ENCODE measurements at regions not wholly inside any gene's neighbourhood (a gene's known extent, or its start where the extent isn't known, plus 50 kb on each side); places are given as distances from the start of the nearest gene placed in this dataset.
"Not testable (repeated sequence)": the region's sequence is repeated elsewhere in the genome, so short reads cannot be mapped to it uniquely, and the experiment has no call there.

DNA sequence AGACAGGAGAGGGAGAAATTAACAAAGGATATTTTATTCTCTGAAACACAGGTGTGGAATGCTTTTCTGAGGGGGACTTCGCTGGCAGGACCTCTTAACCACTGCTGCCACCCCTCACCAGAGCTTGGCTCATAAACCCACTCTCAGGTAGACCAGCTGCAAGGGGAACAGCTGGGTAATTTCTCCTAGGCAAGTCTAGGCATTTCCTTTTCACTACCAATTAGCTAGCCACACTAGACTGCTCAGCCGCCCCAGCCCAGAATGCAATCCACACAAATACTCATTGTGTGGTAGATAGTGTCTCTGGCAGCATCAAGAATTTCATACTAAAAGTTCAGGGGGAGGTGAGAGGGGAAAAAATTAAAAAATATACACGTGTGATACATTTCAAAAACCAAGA lies 267.6 kb upstream of the ID4 start:
- Histone ChIP-seq H3K9ac (ENCODE audit: insufficient read length, low read depth) (no peak overlapping the region), H3K27me3 (ENCODE audit: insufficient read depth, insufficient read length) (no peaks in the 10 kb centered on the region), H3K36me3 (ENCODE audit: insufficient read depth, insufficient read length, low read length) (no peaks in the 10 kb centered on the region), H3K4me3 (ENCODE audit: insufficient read length, low read depth) (no peak overlapping the region), H3K4me1 (ENCODE audit: insufficient read depth, insufficient read length) (no peaks in the 10 kb centered on the region), H3K9me3 (ENCODE audit: insufficient read depth, low read length) (no peaks in the 10 kb centered on the region)
- TF ChIP-seq SUZ12 (IDR thresholded peaks at IDR 0.05; ENCODE audit: extremely low read depth, insufficient read depth, insufficient read length) = no peak
- TF ChIP-seq ZNF274 (IDR thresholded peaks at IDR 0.05; ENCODE audit: low read depth, low read length) = no peak
- no peak for TF ChIP-seq YY1 (IDR thresholded peaks at IDR 0.05; ENCODE audit: insufficient read depth, insufficient read length)
- DNase-seq (ENCODE audit: low read depth, low spot score) = no peak

DNA sequence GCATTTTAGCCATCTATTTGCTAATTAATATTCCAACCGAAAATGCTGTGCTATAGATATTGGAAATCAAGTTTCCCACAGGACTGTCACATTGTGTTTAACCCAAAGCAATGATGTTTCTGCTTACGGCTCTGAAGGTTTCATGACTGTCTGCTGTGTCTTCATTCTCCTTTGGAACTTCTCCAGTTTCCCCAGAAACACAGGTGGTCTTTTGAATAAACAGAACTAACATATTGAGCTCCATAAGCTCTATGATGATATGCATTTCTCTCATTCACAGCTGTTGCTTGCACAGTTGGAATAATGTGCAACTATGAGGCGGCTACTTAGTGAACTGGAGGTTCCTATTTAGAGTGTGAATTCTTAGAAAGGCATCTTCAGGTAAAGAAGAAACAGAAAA lies 266.0 kb upstream of the ID4 start:
- Histone ChIP-seq H3K36me3 (ENCODE audit: insufficient read depth, insufficient read length, low read length) (no peaks in the 10 kb centered on the region), H3K4me1 (ENCODE audit: insufficient read depth, insufficient read length) (no peaks in the 10 kb centered on the region), H3K4me3 (ENCODE audit: insufficient read length, low read depth) (no peak overlapping the region), H3K27me3 (ENCODE audit: insufficient read depth, insufficient read length) (no peaks in the 10 kb centered on the region), H3K9ac (ENCODE audit: insufficient read length, low read depth) (no peak overlapping the region), H3K9me3 (ENCODE audit: insufficient read depth, low read length) (no peaks in the 10 kb centered on the region)
- no peak for TF ChIP-seq SUZ12 (IDR thresholded peaks at IDR 0.05; ENCODE audit: extremely low read depth, insufficient read depth, insufficient read length)
- TF ChIP-seq YY1 (IDR thresholded peaks at IDR 0.05; ENCODE audit: insufficient read depth, insufficient read length) = no peak
- TF ChIP-seq ZNF274 (IDR thresholded peaks at IDR 0.05; ENCODE audit: low read depth, low read length) = no peak
- no peak for DNase-seq (ENCODE audit: low read depth, low spot score)

DNA sequence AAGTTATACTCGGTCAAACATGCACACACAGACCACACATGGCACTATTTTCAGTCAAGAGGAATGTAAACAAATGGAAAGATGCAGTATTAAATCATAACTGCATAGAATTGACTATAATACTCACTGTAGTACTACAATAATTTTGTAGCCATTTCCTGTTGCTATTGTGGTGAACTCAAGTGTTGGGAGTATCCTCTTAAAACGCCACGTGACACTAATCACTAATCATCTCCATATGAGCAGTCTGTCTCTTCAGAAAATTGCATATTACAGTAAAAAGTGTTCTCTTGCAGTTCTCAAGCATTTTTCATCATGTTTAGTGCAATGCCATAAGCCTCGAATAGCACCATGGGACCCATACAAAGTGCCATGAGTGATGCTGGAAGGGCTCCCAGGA lies 258.7 kb upstream of the ID4 start:
- DNase-seq (ENCODE audit: low read depth, low spot score) = no peak
- no peak for TF ChIP-seq SUZ12 (IDR thresholded peaks at IDR 0.05; ENCODE audit: extremely low read depth, insufficient read depth, insufficient read length)
- TF ChIP-seq YY1 (IDR thresholded peaks at IDR 0.05; ENCODE audit: insufficient read depth, insufficient read length) = no peak
- TF ChIP-seq ZNF274 (IDR thresholded peaks at IDR 0.05; ENCODE audit: low read depth, low read length) = no peak
- Histone ChIP-seq H3K27me3 (ENCODE audit: insufficient read depth, insufficient read length) (no peaks in the 10 kb centered on the region), H3K9me3 (ENCODE audit: insufficient read depth, low read length) (no peaks in the 10 kb centered on the region), H3K4me1 (ENCODE audit: insufficient read depth, insufficient read length) (no peaks in the 10 kb centered on the region), H3K4me3 (ENCODE audit: insufficient read length, low read depth) (no peak overlapping the region), H3K36me3 (ENCODE audit: insufficient read depth, insufficient read length, low read length) (no peaks in the 10 kb centered on the region), H3K9ac (ENCODE audit: insufficient read length, low read depth) (no peak overlapping the region)

DNA sequence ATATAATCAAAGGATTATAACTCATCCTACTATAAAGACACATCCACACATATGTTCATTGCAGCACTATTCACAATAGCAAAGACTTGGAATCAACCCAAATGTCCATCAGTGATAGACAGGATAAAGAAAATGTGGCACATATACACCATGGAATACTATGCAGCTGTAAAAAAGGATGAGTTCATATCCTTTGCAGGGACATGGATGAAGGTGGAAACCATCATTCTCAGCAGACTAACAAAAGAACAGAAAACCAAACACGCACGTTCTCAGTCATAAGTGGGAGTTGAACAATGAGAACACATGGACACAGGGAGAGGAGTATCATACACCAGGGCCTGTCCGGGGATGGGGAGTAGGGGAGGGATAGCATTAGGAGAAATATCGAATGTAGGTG lies 253.0 kb upstream of the ID4 start:
- not testable (repeated sequence) for DNase-seq (ENCODE audit: low read depth, low spot score); H3K4me3 ChIP-seq (ENCODE audit: insufficient read length, low read depth); H3K36me3 ChIP-seq (ENCODE audit: insufficient read depth, insufficient read length, low read length); H3K27me3 ChIP-seq (ENCODE audit: insufficient read depth, insufficient read length); H3K9me3 ChIP-seq (ENCODE audit: insufficient read depth, low read length); H3K9ac ChIP-seq (ENCODE audit: insufficient read length, low read depth); H3K4me1 ChIP-seq (ENCODE audit: insufficient read depth, insufficient read length)

DNA sequence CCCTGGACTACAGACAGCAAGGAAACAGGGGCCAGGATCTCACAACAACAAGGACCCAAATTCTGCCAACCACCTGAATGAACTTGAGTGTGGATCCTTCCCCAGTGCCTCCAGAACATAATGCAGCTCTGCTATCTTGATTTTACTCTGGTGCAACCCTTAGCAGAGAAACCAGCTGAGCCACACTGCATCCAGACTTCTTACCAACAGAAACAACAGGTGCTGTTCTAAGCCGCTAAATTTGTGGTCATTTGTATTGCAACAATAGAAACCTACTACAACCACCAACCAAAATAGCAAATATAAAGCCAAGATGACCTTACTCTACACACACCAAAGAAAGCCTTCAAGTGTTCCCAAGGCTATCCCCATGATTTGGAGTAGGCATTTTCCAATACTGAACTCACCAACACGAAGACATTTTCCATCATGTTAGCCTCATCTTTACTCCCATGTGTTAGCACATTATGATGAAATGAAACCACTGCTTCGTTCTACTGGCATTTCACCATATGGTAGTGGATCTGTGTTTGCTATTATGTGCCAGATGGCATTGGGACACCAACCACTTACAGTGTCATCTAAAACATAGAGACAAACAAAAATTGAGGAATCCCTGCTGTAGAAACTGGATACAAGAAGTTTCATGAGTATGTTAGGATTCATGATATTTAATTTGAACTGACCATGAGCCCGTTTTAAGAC lies 249.8 kb upstream of the ID4 start:
- no peak overlapping the region for H3K4me3 ChIP-seq (ENCODE audit: insufficient read length, low read depth)
- H3K9ac ChIP-seq (ENCODE audit: insufficient read length, low read depth) = no peak overlapping the region
- H3K36me3 ChIP-seq (ENCODE audit: insufficient read depth, insufficient read length, low read length) = no peaks in the 10 kb centered on the region
- no peaks in the 10 kb centered on the region for H3K27me3 ChIP-seq (ENCODE audit: insufficient read depth, insufficient read length)
- DNase-seq (ENCODE audit: low read depth, low spot score) = no peak
- TF ChIP-seq ZNF274 (IDR thresholded peaks at IDR 0.05; ENCODE audit: low read depth, low read length) (no peak), YY1 (IDR thresholded peaks at IDR 0.05; ENCODE audit: insufficient read depth, insufficient read length) (no peak), SUZ12 (IDR thresholded peaks at IDR 0.05; ENCODE audit: extremely low read depth, insufficient read depth, insufficient read length) (no peak)
- no peaks in the 10 kb centered on the region for H3K9me3 ChIP-seq (ENCODE audit: insufficient read depth, low read length)
- H3K4me1 ChIP-seq (ENCODE audit: insufficient read depth, insufficient read length) = no peaks in the 10 kb centered on the region

DNA sequence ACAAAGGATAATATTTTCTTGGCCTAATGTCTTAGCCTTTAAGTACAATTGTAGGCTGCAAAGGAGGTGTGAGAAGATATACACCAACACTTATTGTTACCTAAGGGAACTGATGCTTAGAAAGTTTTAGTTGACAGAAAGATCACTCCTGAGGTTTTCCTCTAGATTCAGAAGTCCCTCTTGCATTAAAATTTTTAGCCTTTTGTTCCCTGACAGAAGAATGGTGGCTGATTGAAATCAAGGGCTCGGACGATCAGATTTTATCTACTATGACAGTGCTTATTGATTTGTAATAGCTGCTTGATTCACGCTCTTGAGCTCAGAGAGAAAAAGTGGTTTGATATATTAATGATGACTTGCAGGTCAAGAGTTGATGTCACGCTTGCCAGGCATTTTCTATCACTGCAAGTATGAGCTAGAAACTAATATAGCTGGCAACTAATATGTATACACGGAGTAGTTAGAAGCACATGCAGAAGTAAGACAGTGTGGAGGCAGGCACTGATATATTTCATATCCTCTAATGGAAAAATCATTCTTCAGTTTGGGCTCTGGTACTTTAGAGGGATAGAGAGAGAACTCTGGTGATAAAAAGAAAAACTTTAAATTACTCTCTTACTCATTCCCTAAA lies 246.6 kb upstream of the ID4 start:
- no peaks in the 10 kb centered on the region for H3K4me1 ChIP-seq (ENCODE audit: insufficient read depth, insufficient read length)

DNA sequence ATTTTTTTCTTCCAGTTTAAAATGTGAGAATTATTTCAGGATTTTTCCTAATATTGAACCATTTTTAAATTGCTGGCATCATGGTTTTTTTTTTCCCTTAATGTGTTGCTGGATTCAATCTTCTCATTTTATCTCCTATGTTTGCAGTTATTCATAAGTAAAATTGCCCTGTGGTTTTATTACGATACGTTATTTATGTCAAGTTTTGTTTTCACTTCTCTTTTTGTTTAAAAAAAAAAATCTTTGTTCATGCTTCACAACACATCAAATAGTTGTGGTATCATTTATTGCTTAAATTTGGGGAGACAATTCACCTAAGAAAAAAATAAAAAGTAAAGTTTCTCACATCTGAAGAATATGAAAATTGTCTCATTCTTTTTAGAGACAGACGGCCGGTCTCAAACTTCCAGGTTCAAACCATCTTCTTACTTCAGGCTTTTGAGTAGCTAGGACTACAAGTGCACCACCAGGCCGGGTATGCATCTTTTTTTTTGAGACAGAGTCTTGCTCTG lies 239.3 kb upstream of the ID4 start:
- H3K27me3 ChIP-seq (ENCODE audit: insufficient read depth, insufficient read length) = no peaks in the 10 kb centered on the region
- H3K9me3 ChIP-seq (ENCODE audit: insufficient read depth, low read length) = no peaks in the 10 kb centered on the region
- no peaks in the 10 kb centered on the region for H3K4me1 ChIP-seq (ENCODE audit: insufficient read depth, insufficient read length)
- H3K4me3 ChIP-seq (ENCODE audit: insufficient read length, low read depth) = no peak overlapping the region
- H3K36me3 ChIP-seq (ENCODE audit: insufficient read depth, insufficient read length, low read length) = no peaks in the 10 kb centered on the region
- DNase-seq (ENCODE audit: low read depth, low spot score) = no peak
- no peak overlapping the region for H3K9ac ChIP-seq (ENCODE audit: insufficient read length, low read depth)
- TF ChIP-seq YY1 (IDR thresholded peaks at IDR 0.05; ENCODE audit: insufficient read depth, insufficient read length) (no peak), SUZ12 (IDR thresholded peaks at IDR 0.05; ENCODE audit: extremely low read depth, insufficient read depth, insufficient read length) (no peak), ZNF274 (IDR thresholded peaks at IDR 0.05; ENCODE audit: low read depth, low read length) (no peak)

More for the DNA sequence above, 246.6 kb upstream of the ID4 start:
- Histone ChIP-seq H3K9ac (ENCODE audit: insufficient read length, low read depth) (no peak overlapping the region), H3K9me3 (ENCODE audit: insufficient read depth, low read length) (no peaks in the 10 kb centered on the region), H3K36me3 (ENCODE audit: insufficient read depth, insufficient read length, low read length) (no peaks in the 10 kb centered on the region), H3K4me3 (ENCODE audit: insufficient read length, low read depth) (no peak overlapping the region), H3K27me3 (ENCODE audit: insufficient read depth, insufficient read length) (no peaks in the 10 kb centered on the region)
- no peak for DNase-seq (ENCODE audit: low read depth, low spot score)
- TF ChIP-seq ZNF274 (IDR thresholded peaks at IDR 0.05; ENCODE audit: low read depth, low read length) (no peak), SUZ12 (IDR thresholded peaks at IDR 0.05; ENCODE audit: extremely low read depth, insufficient read depth, insufficient read length) (no peak), YY1 (IDR thresholded peaks at IDR 0.05; ENCODE audit: insufficient read depth, insufficient read length) (no peak)

Measured in NT2/D1 (cell line).